NCI-H774 (cell line): ENCODE measurements at regions not wholly inside any gene's neighbourhood (a gene's known extent, or its start where the extent isn't known, plus 50 kb on each side); places are given as distances from the start of the nearest gene placed in this dataset.

Experiments
- DNase-seq: peaks from one replicate; lab custom pipeline; 2025; lab: John Stamatoyannopoulos, UW

DNA sequence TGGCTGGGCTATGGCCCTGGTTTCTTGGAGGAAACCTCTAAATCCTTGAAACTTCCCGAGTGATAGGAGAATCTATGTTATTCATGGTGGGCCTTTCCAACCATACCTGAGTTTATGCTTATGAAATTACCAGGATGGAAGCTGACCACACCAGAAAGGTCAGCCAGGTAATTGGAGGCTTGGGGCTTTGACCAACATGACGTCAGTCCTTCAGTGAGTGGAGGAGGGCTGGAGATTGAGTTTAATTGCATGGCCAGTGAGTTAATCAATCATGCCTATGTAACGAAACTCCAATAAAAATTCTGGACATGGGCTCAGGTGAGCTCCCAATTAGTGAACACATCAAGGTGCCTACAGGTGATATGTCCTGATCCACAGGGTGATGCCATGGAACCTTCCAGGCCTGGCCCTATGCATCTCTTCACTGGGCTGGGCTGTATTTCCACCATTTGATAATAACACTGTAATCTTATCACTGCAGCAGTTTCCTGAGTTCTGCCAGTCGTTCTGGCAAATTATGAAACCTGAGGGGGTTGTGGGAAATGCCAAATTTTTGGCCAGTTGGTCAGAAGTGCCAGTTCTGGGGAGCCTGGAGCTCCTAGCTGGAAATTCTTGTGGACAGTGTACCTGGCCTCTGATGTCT is 106.5 kb downstream of the CDH26 start:
- no peak for DNase-seq

DNA sequence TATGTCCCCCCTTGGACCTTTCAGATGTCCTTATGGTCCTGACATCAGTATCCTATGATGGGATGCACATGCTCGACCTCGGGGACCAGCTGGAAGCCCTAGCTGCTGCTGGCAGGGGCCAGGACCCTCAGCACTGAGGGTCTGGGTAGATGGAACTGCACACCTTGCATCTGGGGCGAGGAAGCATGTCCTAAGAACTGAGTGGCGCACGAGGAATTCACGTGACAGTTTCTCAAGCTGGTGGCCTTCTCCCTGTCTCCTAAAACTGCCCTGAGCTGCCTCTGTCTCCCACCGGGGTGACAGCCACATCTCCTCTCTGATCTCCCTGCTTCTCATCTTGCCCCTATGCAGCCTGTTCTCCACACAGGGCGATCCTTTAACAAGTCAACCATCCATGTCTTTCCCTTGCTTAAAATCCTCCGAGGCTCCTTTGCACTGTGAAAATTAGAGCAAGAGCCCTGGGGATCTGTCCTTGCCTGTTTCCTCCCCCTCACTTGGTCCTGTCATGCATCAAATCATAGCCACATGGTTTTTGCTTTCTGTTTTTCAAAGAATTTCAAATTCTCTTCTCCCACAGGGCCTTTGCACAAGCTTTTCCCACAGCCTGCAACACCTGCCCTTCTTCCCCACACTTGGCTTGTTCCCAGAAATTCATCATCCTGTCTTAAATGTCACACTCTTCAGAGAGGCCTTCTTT is 107.7 kb downstream of the CDH26 start:
- no peak for DNase-seq

DNA sequence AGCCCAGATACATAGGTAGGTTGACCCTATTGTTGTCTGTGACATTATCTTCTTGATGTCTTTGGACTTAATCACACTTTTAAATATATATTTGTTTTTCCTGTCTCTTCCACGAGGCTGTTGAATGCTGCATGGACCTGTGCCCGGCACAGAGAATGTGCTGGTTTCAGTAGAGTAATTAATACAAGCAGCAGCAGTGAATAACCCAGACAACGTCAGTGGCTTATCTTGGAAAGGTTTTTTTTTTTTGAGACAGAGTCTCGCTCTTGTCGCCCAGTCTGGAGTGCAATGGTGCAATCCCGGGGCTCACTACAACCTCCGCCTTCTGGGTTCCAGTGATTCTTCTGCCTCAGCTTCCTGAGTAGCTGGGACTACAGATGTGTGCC is 108.2 kb downstream of the CDH26 start:
- DNase-seq = no peak

DNA sequence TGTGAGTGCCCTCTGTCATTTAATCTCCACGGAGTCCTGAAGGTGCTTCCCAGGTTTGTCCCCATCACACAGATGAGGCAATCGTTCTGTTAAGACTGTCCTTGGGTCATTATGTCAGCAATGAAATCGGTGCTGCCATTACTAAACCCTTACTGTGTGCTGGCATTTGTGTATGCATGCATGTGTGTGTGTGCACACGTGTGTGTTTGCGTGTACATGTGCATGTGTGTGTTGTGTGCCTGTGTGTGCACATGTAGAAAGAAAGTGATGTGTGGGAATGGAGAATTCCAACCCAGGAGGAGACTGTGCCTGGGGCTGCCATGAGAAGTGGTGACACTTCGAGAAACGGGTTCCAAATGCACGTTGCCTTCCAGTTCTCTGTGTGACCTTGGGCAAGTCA is 110.3 kb downstream of the CDH26 start:
- DNase-seq = no peak

GRCh38 chr20:60069656-60070055 is 111.4 kb downstream of the CDH26 start:
- DNase-seq = no peak

DNA sequence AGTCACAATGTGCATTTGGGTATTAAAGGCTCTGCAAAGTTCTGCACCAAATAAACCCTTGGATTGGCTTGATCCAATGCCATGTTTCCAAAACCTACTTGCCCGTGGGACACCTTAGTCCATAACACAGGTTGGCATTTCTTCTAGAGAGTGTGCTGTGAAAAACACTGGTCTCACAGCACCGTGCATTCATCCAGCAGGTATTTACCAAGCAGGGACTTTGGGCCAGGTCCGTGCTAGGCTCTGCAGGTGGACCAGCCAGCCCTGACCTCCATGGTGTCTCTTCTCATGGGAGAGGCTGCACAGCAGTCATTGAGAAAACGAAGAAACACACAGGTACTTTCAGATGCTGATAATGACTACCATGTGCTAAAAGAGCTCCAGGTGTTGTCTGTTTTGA is 112.6 kb downstream of the CDH26 start:
- DNase-seq = no peak

GRCh38 chr20:60071965-60072364 is 113.7 kb downstream of the CDH26 start:
- no peak for DNase-seq

- no peak for DNase-seq
Measured at GRCh38 chr20:60073086-60073485, 114.9 kb downstream of the CDH26 start.

DNA sequence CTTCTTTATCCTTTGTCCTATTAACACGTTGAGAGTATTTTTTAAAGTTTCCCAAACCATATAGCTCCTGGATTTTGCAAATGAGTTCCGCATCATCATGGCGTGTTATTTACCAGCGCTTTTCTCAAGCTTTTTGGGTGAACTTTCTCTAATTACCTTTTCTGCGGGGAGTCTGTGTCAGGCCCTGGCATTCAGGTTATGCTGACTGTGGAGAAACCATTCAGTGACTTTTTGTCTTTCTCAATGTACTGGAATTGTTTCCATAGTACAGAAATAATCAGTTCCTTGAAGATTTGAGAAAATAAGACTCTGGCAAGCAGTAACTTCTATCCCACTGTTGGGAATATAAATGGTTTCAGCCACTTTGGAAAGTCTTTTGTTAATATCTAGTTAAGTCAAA is 115.3 kb downstream of the CDH26 start:
- no peak for DNase-seq

GRCh38 chr20:60074276-60074675 is 116.1 kb downstream of the CDH26 start:
- DNase-seq = no peak

DNA sequence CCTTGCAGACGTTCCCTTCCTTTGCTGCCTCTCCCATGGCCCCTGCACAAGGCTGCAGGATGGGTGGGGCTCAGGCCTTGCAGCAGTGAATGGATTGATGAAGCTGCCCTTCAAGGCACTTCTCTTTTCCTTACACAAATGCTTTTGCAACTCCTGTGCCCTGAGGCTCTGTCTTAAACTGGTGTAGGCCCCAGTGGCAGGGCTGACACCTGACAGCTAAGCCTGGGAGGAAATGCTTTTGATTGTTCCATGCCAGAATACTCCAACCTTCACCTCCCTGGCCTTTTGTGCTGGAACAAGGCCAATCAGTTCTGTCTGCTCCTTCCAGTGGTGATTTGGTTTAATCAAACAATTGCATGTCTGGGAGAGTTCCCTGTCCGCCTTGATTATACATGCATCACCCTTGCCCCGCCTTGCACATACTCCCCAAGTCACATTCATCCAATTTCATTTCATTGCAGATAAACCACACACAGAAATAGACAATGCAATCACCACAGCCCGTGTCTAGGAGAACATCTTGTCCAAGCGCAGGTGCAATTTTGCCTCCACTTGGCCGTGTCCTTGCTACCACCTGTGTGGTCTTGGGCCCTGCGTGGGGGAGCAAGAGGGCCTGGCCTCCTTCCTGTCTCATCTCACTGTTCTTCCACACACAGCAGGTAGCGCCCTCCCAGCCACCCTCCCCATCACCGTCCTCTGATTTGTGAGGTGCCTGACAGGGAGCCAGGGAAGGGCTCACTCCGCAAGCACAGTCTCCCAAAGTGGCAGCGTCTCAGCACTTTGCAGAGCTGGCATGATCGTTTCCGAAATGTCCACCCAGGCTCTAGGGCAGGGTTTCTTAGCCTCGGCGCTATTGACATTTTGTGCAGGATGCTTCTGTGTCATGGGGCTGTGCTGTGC is 120.4 kb downstream of the CDH26 start:
- no peak for DNase-seq

GRCh38 chr20:60080401-60080800 is 122.2 kb downstream of the CDH26 start:
- no peak for DNase-seq

DNA sequence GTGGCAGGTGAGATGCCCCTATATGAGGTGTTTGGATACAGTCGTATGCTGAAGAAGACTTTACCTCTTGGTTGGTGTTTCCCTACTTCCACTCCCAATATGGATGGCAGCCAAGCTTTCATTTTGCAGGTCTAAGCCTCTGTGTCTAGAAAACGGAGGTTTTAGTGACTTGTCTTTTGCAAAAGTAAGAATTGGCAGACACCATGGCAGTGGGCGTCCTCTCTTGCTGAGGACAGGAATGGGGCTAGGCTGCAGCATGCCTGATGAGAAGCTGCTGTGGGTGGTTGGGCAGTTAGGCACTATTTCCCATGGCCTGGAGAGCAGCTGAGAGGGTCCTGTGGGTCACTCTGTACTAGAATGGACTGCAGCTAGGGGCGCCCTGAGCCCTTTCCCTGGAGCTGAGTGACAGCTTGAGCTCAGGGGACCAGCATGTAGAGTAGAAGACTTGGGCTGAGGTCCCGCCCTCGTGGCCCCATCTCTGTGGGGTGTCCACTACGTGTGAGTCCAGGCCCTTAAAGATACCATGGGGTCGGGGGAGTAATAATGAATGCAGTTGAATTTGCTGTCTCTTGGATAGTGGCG is 127.4 kb downstream of the CDH26 start:
- no peak for DNase-seq

- DNase-seq = no peak
Measured at GRCh38 chr20:60086821-60087562, 128.8 kb downstream of the CDH26 start.

DNA sequence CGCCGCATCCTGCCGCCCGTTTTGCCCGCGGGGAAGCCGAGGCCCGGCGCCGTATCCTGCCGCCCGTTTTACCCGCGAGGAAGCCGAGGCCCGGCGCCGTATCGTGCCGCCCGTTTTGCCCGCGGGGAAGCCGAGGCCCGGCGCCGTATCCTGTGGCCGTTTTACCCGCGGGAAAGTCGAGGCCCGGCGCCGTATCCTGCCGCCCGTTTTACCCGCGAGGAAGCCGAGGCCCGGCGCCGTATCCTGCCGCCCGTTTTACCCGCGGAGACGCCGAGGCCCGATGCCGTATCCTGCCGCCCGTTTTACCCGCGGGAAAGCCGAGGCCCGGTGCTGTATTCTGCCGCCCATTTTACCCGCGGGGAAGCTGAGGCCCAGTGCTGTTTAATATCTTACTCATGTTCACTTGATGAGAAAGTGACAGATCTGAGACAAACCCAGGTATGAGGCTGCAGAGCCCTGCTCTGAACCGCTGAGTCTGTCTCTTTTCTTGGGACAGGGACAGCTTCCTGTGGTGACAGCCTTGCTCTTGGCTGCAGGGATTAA is 129.4 kb downstream of the CDH26 start:
- DNase-seq = no peak

- no peak for DNase-seq
Measured at GRCh38 chr20:60088236-60088635, 130.0 kb downstream of the CDH26 start.

GRCh38 chr20:60090631-60091030 is 132.4 kb downstream of the CDH26 start:
- no peak for DNase-seq

DNA sequence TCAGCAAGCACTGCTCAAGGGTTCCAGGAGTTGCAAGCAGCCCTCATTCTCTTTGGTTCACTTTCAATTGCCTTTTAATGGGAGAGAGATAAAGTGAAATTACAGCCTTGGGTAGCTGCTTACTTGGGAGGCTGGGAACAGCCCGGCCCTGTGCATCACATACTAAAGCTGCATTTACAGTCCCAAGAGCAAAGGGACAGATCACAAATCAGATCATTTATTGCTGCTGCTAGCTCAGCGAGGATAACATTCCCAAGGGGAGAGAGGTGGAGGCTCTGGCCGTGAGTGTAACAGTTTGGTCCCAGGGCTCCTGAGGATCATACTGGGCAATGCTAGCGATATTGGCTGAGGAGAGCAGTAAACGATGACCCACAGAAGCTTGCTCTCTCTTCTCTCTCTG is 133.1 kb downstream of the CDH26 start:
- DNase-seq = no peak

GRCh38 chr20:60091861-60092260 is 133.6 kb downstream of the CDH26 start:
- DNase-seq = no peak

DNA sequence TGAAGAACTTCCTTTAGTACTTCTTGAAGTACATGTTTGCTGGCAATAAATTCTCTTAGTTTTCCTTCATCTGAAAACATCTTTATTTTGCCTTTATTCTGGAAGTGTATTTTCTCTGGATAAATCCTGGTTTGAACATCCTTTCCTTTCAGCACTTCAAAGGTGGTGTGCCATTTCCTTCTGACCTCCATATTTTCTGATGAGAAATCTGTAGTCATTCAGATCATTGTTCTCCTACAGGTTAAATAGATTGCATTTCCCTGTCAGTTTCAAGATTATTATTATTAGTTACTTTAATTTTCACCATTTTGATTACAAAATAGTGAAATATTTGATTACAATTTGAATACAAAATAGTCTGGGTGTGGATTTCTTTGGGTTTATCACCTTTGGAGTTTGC is 134.5 kb downstream of the CDH26 start:
- no peak for DNase-seq

DNA sequence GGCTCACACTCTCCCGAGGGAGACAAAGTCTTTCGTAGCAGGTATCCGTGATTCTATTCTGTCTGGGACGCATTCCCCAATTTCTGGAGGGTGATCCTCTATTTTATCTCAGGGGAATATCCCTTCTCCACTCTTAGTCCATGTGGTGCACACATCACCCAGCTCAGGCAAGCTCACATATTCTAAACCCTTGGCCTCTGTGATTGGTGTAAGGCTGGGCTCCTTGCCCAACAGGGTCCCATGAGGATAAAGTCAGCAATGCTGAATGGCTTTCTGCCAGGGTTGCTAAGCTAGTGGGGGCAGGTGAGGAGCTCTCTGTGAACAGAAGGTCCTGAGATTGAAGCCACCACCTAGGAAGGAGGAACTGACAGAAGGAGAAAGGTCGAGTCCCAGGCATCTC is 137.2 kb downstream of the CDH26 start:
- no peak for DNase-seq

DNA sequence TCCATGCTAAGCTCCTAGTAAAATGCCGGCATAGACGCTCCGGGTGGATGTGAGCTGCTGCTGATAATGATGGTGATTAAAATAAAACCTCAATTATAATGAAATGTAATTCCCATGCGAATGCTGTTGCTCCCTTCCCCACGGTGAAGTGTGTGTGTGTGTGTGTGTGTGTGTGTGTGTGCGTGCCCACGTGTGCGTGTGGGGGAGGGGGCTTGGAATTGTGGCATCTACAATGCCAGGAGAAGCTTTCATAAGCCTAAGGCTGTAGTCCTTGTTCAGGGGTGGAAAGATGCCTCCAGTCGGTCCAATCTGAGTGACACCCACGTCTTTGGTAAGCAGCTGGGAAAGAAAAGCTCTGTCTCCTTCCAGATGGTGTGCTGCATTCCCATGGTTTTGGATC is 137.9 kb downstream of the CDH26 start:
- no peak for DNase-seq
